ENCODE measurements at regions not wholly inside any gene's neighbourhood (a gene's known extent, or its start where the extent isn't known, plus 50 kb on each side); places are given as distances from the start of the nearest gene placed in this dataset.
"Not testable (repeated sequence)": the region's sequence is repeated elsewhere in the genome, so short reads cannot be mapped to it uniquely, and the experiment has no call there.

DNA sequence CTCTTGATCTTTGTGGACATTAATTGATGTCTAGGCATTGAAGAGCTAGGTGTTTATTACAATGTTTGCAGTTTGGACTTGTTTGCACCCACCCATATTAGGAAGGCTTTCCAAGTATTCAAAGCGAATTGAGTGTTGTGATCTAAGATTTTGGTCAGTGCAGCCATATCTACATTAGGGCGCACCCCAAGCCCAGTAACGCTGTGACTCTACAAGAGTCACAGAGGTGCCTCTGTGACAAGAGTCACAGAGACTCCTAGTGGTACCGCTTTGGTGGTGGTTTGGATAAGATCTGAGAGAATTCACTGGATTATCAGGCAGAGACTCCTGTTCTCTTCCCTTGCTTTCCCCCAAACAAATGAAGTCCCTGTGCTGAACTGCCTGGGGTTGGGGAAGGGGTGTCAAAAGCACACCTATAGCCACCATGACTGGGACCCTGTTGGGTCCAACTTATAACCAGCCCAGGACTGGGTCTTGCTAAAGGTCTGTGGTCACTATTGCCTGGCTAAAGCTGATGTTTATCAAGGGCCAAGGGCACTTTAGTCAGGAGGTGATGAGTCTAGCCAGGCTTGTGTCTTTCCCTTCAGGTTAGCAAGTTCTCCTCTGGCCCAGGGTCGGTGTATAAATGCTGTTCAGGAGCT is 114.1 kb upstream of the RIOK2 start:
- H3K27ac ChIP-seq (ENCODE audit: low read depth in 1 of 2, low read length in 1 of 2), result no peak overlapping the region
- no peaks in the 10 kb centered on the region for H3K27me3 ChIP-seq (ENCODE audit: control insufficient read depth in 2 of 2, insufficient read depth in 1 of 2, low read length in 1 of 2)
- peaks cover 0 to 6% of the 10 kb centered on the region in 2 donors for H3K9me3 ChIP-seq (ENCODE audit: control insufficient read depth in 2 of 2, insufficient read depth in 1 of 2, low read length in 1 of 2)
- peak in 2 of 9 donors; percentile 2 to 22 for DNase-seq (ENCODE audit: low read depth in 6 of 9, low spot score in 9 of 9)
- WGBS, result 38% methylated on average over 5 of the region's 5 CpGs
- no peaks in the 10 kb centered on the region for H3K4me1 ChIP-seq (ENCODE audit: control insufficient read depth in 2 of 2, insufficient read depth in 2 of 2, low read length in 2 of 2)
- no peak overlapping the region for H3K4me3 ChIP-seq (ENCODE audit: low read length in 2 of 2)
- H3K36me3 ChIP-seq (ENCODE audit: control insufficient read depth in 2 of 2, insufficient read depth in 2 of 2, low read length in 1 of 2), result no peaks in the 10 kb centered on the region

- H3K36me3 ChIP-seq (ENCODE audit: control insufficient read depth in 2 of 2, insufficient read depth in 2 of 2, low read length in 1 of 2), result no peaks in the 10 kb centered on the region
- no peak overlapping the region for H3K27ac ChIP-seq (ENCODE audit: low read depth in 1 of 2, low read length in 1 of 2)
- no peaks in the 10 kb centered on the region for H3K27me3 ChIP-seq (ENCODE audit: control insufficient read depth in 2 of 2, insufficient read depth in 1 of 2, low read length in 1 of 2)
- peaks cover 0 to 6% of the 10 kb centered on the region in 2 donors for H3K9me3 ChIP-seq (ENCODE audit: control insufficient read depth in 2 of 2, insufficient read depth in 1 of 2, low read length in 1 of 2)
- no peaks in the 10 kb centered on the region for H3K4me1 ChIP-seq (ENCODE audit: control insufficient read depth in 2 of 2, insufficient read depth in 2 of 2, low read length in 2 of 2)
- no peak overlapping the region for H3K4me3 ChIP-seq (ENCODE audit: low read length in 2 of 2)
- no peak for DNase-seq (ENCODE audit: low read depth in 6 of 9, low spot score in 9 of 9)
Observed at GRCh38 chr5:97297704-97298091, 114.7 kb upstream of the RIOK2 start.

- H3K4me1 ChIP-seq (ENCODE audit: control insufficient read depth in 2 of 2, insufficient read depth in 2 of 2, low read length in 2 of 2); H3K27ac ChIP-seq (ENCODE audit: low read depth in 1 of 2, low read length in 1 of 2); H3K4me3 ChIP-seq (ENCODE audit: low read length in 2 of 2); H3K36me3 ChIP-seq (ENCODE audit: control insufficient read depth in 2 of 2, insufficient read depth in 2 of 2, low read length in 1 of 2); DNase-seq (ENCODE audit: low read depth in 6 of 9, low spot score in 9 of 9); H3K27me3 ChIP-seq (ENCODE audit: control insufficient read depth in 2 of 2, insufficient read depth in 1 of 2, low read length in 1 of 2); H3K9me3 ChIP-seq (ENCODE audit: control insufficient read depth in 2 of 2, insufficient read depth in 1 of 2, low read length in 1 of 2): not testable (repeated sequence)
- WGBS, result 87% methylated on average over 16 of the region's 16 CpGs
Observed at GRCh38 chr5:97301181-97301580, 118.1 kb upstream of the RIOK2 start.

GRCh38 chr5:97338729-97339128 is 155.7 kb upstream of the RIOK2 start:
- H3K4me1 ChIP-seq (ENCODE audit: control insufficient read depth in 2 of 2, insufficient read depth in 2 of 2, low read length in 2 of 2), result no peaks in the 10 kb centered on the region
- H3K27me3 ChIP-seq (ENCODE audit: control insufficient read depth in 2 of 2, insufficient read depth in 1 of 2, low read length in 1 of 2), result no peaks in the 10 kb centered on the region
- H3K36me3 ChIP-seq (ENCODE audit: control insufficient read depth in 2 of 2, insufficient read depth in 2 of 2, low read length in 1 of 2), result no peaks in the 10 kb centered on the region
- H3K9me3 ChIP-seq (ENCODE audit: control insufficient read depth in 2 of 2, insufficient read depth in 1 of 2, low read length in 1 of 2), result peaks cover 2 to 14% of the 10 kb centered on the region in 2 donors
- 88% methylated on average over 1 of the region's 1 CpG for WGBS
- no peak overlapping the region for H3K27ac ChIP-seq (ENCODE audit: low read depth in 1 of 2, low read length in 1 of 2)
- DNase-seq (ENCODE audit: low read depth in 6 of 9, low spot score in 9 of 9), result no peak
- no peak overlapping the region for H3K4me3 ChIP-seq (ENCODE audit: low read length in 2 of 2)

- no peaks in the 10 kb centered on the region for H3K36me3 ChIP-seq (ENCODE audit: control insufficient read depth in 2 of 2, insufficient read depth in 2 of 2, low read length in 1 of 2)
- H3K27ac ChIP-seq (ENCODE audit: low read depth in 1 of 2, low read length in 1 of 2), result no peak overlapping the region
- WGBS, result 80% methylated on average over 4 of the region's 4 CpGs
- no peaks in the 10 kb centered on the region for H3K4me1 ChIP-seq (ENCODE audit: control insufficient read depth in 2 of 2, insufficient read depth in 2 of 2, low read length in 2 of 2)
- H3K9me3 ChIP-seq (ENCODE audit: control insufficient read depth in 2 of 2, insufficient read depth in 1 of 2, low read length in 1 of 2), result peaks cover 2% of the 10 kb centered on the region in 2 donors
- no peak for DNase-seq (ENCODE audit: low read depth in 6 of 9, low spot score in 9 of 9)
- no peaks in the 10 kb centered on the region for H3K27me3 ChIP-seq (ENCODE audit: control insufficient read depth in 2 of 2, insufficient read depth in 1 of 2, low read length in 1 of 2)
- H3K4me3 ChIP-seq (ENCODE audit: low read length in 2 of 2), result no peak overlapping the region
Observed at GRCh38 chr5:97355775-97356174, 172.7 kb upstream of the RIOK2 start.

GRCh38 chr5:97363577-97363976 is 180.5 kb upstream of the RIOK2 start:
- 47% methylated on average over 3 of the region's 3 CpGs for WGBS
- Histone ChIP-seq H3K4me3 (ENCODE audit: low read length in 2 of 2) (no peak overlapping the region), H3K9me3 (ENCODE audit: control insufficient read depth in 2 of 2, insufficient read depth in 1 of 2, low read length in 1 of 2) (no peaks in the 10 kb centered on the region), H3K36me3 (ENCODE audit: control insufficient read depth in 2 of 2, insufficient read depth in 2 of 2, low read length in 1 of 2) (no peaks in the 10 kb centered on the region), H3K27me3 (ENCODE audit: control insufficient read depth in 2 of 2, insufficient read depth in 1 of 2, low read length in 1 of 2) (no peaks in the 10 kb centered on the region), H3K4me1 (ENCODE audit: control insufficient read depth in 2 of 2, insufficient read depth in 2 of 2, low read length in 2 of 2) (no peaks in the 10 kb centered on the region), H3K27ac (ENCODE audit: low read depth in 1 of 2, low read length in 1 of 2) (no peak overlapping the region)
- no peak for DNase-seq (ENCODE audit: low read depth in 6 of 9, low spot score in 9 of 9)

DNA sequence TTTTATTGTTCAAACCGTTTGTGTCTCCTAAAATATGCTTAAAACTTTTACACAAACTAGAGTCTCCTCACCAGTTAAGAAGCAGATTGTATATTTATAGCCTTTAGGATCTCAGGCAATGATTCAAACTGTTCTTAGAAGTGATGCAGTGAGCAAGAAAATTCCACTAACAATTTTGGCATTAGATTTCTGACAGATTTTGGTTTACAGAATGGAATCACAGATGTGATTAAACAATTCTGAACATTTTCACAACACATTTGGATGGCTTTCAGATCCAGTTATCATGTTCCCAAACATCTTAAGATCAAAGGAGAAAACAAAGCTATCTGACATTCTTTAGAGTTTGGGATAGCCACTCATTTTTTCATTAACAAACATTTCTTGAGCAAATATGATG is 181.7 kb upstream of the RIOK2 start:
- no peaks in the 10 kb centered on the region for H3K36me3 ChIP-seq (ENCODE audit: control insufficient read depth in 2 of 2, insufficient read depth in 2 of 2, low read length in 1 of 2)
- no peak overlapping the region for H3K27ac ChIP-seq (ENCODE audit: low read depth in 1 of 2, low read length in 1 of 2)
- WGBS, result 65% methylated on average over 1 of the region's 1 CpG
- no peak overlapping the region for H3K4me3 ChIP-seq (ENCODE audit: low read length in 2 of 2)
- no peaks in the 10 kb centered on the region for H3K27me3 ChIP-seq (ENCODE audit: control insufficient read depth in 2 of 2, insufficient read depth in 1 of 2, low read length in 1 of 2)
- no peaks in the 10 kb centered on the region for H3K4me1 ChIP-seq (ENCODE audit: control insufficient read depth in 2 of 2, insufficient read depth in 2 of 2, low read length in 2 of 2)
- no peak for DNase-seq (ENCODE audit: low read depth in 6 of 9, low spot score in 9 of 9)
- peaks cover 0 to 4% of the 10 kb centered on the region in 2 donors for H3K9me3 ChIP-seq (ENCODE audit: control insufficient read depth in 2 of 2, insufficient read depth in 1 of 2, low read length in 1 of 2)

- Histone ChIP-seq H3K9me3 (ENCODE audit: control insufficient read depth in 2 of 2, insufficient read depth in 1 of 2, low read length in 1 of 2) (peaks cover 0 to 4% of the 10 kb centered on the region in 2 donors), H3K36me3 (ENCODE audit: control insufficient read depth in 2 of 2, insufficient read depth in 2 of 2, low read length in 1 of 2) (no peaks in the 10 kb centered on the region), H3K4me1 (ENCODE audit: control insufficient read depth in 2 of 2, insufficient read depth in 2 of 2, low read length in 2 of 2) (no peaks in the 10 kb centered on the region), H3K27ac (ENCODE audit: low read depth in 1 of 2, low read length in 1 of 2) (no peak overlapping the region), H3K27me3 (ENCODE audit: control insufficient read depth in 2 of 2, insufficient read depth in 1 of 2, low read length in 1 of 2) (no peaks in the 10 kb centered on the region), H3K4me3 (ENCODE audit: low read length in 2 of 2) (no peak overlapping the region)
- DNase-seq (ENCODE audit: low read depth in 6 of 9, low spot score in 9 of 9), result no peak
Observed at GRCh38 chr5:97365163-97365845, 182.3 kb upstream of the RIOK2 start.

GRCh38 chr5:97365918-97366317 is 182.9 kb upstream of the RIOK2 start:
- WGBS, result 90% methylated on average over 4 of the region's 4 CpGs
- no peak overlapping the region for H3K4me3 ChIP-seq (ENCODE audit: low read length in 2 of 2)
- H3K4me1 ChIP-seq (ENCODE audit: control insufficient read depth in 2 of 2, insufficient read depth in 2 of 2, low read length in 2 of 2), result no peaks in the 10 kb centered on the region
- H3K36me3 ChIP-seq (ENCODE audit: control insufficient read depth in 2 of 2, insufficient read depth in 2 of 2, low read length in 1 of 2), result no peaks in the 10 kb centered on the region
- DNase-seq (ENCODE audit: low read depth in 6 of 9, low spot score in 9 of 9), result no peak
- H3K27ac ChIP-seq (ENCODE audit: low read depth in 1 of 2, low read length in 1 of 2), result no peak overlapping the region
- H3K9me3 ChIP-seq (ENCODE audit: control insufficient read depth in 2 of 2, insufficient read depth in 1 of 2, low read length in 1 of 2), result peaks cover 0 to 4% of the 10 kb centered on the region in 2 donors
- H3K27me3 ChIP-seq (ENCODE audit: control insufficient read depth in 2 of 2, insufficient read depth in 1 of 2, low read length in 1 of 2), result no peaks in the 10 kb centered on the region

Measured in thymus (tissue), 11 donors.